ENCODE measurements at regions not wholly inside any gene's neighbourhood (a gene's known extent, or its start where the extent isn't known, plus 50 kb on each side); places are given as distances from the start of the nearest gene placed in this dataset.

GRCh38 chr4:18105030-18106011 is 83.8 kb upstream of the LCORL start:
- Mint-ChIP-seq H3K27ac (no peak overlapping the region), H3K9me3 (no peaks in the 10 kb centered on the region; a peak in 1 of 5 replicates), H3K4me3 (no peak overlapping the region), H3K4me1 (no peaks in the 10 kb centered on the region), H3K36me3 (ENCODE audit: insufficient read depth in 1 of 3, low read depth in 3 of 3) (no peaks in the 10 kb centered on the region), H3K27me3 (ENCODE audit: low read depth) (no peaks in the 10 kb centered on the region)
- H3K27me3 ChIP-seq (ENCODE audit: insufficient read depth, low read length), result no peaks in the 10 kb centered on the region
- no peak overlapping the region for H3K18ac ChIP-seq (ENCODE audit: insufficient read length, low read depth, low read length)
- no peak for TF ChIP-seq CTCF (conservative IDR thresholded peaks at IDR 0.05)
- H2BK20ac ChIP-seq (ENCODE audit: low read depth, low read length, poor library complexity, severe bottlenecking), result no peak overlapping the region
- H2BK5ac ChIP-seq (ENCODE audit: insufficient read length, low read length), result no peak overlapping the region
- no peaks in the 10 kb centered on the region for H3K9me3 ChIP-seq (ENCODE audit: control insufficient read depth, low read depth, low read length)
- H2BK120ac ChIP-seq (ENCODE audit: low read depth, low read length, poor library complexity, severe bottlenecking), result no peak overlapping the region
- no peak overlapping the region for H3K4ac ChIP-seq (ENCODE audit: low read depth, low read length)
- no peak overlapping the region for H2BK15ac ChIP-seq (ENCODE audit: low read depth, low read length)
- H3K4me2 ChIP-seq (ENCODE audit: insufficient read depth, insufficient read length, low read length), result no peak overlapping the region
- no peak overlapping the region for H4K8ac ChIP-seq (replicated peaks; ENCODE audit: insufficient read length, low read depth, low read length)
- no peaks in the 10 kb centered on the region for H3K79me2 ChIP-seq (ENCODE audit: insufficient read depth, low read length)
- H4K5ac ChIP-seq (ENCODE audit: insufficient read length, low read depth, low read length), result no peak overlapping the region
- H3K9ac ChIP-seq (ENCODE audit: extremely low read depth, insufficient read length, low read length), result no peak overlapping the region
- H2AFZ ChIP-seq (ENCODE audit: low read length), result no peak overlapping the region
- H2AK5ac ChIP-seq (ENCODE audit: insufficient read length, low read length), result no peak overlapping the region
- H4K91ac ChIP-seq (ENCODE audit: insufficient read length, low read depth, low read length), result no peak overlapping the region
- H4K20me1 ChIP-seq (ENCODE audit: control insufficient read depth, insufficient read depth, insufficient read length), result no peaks in the 10 kb centered on the region
- H3K79me1 ChIP-seq (ENCODE audit: insufficient read depth, low read depth, low read length, poor library complexity, severe bottlenecking), result no peaks in the 10 kb centered on the region
- no peak overlapping the region for H3K56ac ChIP-seq (ENCODE audit: insufficient read length, low read depth, low read length)
- no peaks in the 10 kb centered on the region for H3K4me1 ChIP-seq (ENCODE audit: insufficient read depth, low read length)
- no peak overlapping the region for H2BK12ac ChIP-seq (ENCODE audit: insufficient read length, low read depth, low read length)
- H3K23ac ChIP-seq (ENCODE audit: insufficient read length, low read depth, low read length), result no peak overlapping the region
- no peak overlapping the region for H3T11ph ChIP-seq (ENCODE audit: low read length)
- H3K27ac ChIP-seq (ENCODE audit: insufficient read length, low read depth, low read length), result no peak overlapping the region
- DNase-seq, result no peak
- H3K14ac ChIP-seq (ENCODE audit: insufficient read depth, low read length), result no peak overlapping the region
- no peaks in the 10 kb centered on the region for H3K23me2 ChIP-seq (ENCODE audit: insufficient read length, low read depth, low read length, poor library complexity, severe bottlenecking)
- no CpG with 5 or more reads among the region's 4 CpGs for WGBS (ENCODE audit: extremely low coverage, insufficient read length, low lambda C conversion rate)
